CD4-positive, alpha-beta T cell (primary cell): ENCODE measurements at regions not wholly inside any gene's neighbourhood (a gene's known extent, or its start where the extent isn't known, plus 50 kb on each side); places are given as distances from the start of the nearest gene placed in this dataset.

ENCODE experiments used
- ATAC-seq: fragments of 200-7000 bp; cut with Tn5 transposase; one replicate; pipeline ENCODE4 v1.10.0; 2022; ENCODE audit warnings: mild to moderate bottlenecking; ENCODE audit not compliant: poor library complexity
- CTCF ChIA-PET: fragments of 350-600 bp; sonication (Branson Sonifier 250); formaldehyde crosslinking; loops from one replicate; lab custom pipeline; 2021; ENCODE audit warnings: antibody characterized with exemption, inconsistent platforms; lab: Charles Lee
- POLR2A ChIA-PET: fragments of 350-600 bp; sonication (Branson Sonifier 250); formaldehyde crosslinking; loops from one replicate; lab custom pipeline; 2021; ENCODE audit warnings: antibody characterized with exemption, inconsistent platforms; lab: Charles Lee
- DNase-seq, 14 experiments: peaks; one replicate each; pipeline ENCODE4 v3.0.0-alpha.2; 2013 to 2020; ENCODE audit warnings: mixed read lengths in 2 of 14
- H3K27ac ChIP-seq, 2 donors: one replicate each; pipeline versions ENCODE4 v1.5.1 to v1.7.0; 2013; ENCODE audit warnings: low read length in 2 of 2, low read depth in 1 of 2, mild to moderate bottlenecking in 1 of 2
- H3K27me3 ChIP-seq, 2 experiments: 1 replicate in 1 of 2; 2 replicates in 1 of 2; pipeline versions ENCODE4 v1.6.1 to v1.7.0; 2013; ENCODE audit warnings: low read length in 2 of 2, control low read depth in 1 of 2, mild to moderate bottlenecking in 1 of 2, moderate library complexity in 1 of 2; ENCODE audit not compliant: insufficient read depth in 2 of 2, control insufficient read depth in 1 of 2
- H3K36me3 ChIP-seq: one replicate; pipeline ENCODE4 v1.6.1; 2013; ENCODE audit warnings: low read length, control low read depth; ENCODE audit not compliant: insufficient read depth
- H3K4me1 ChIP-seq: one replicate; pipeline ENCODE4 v1.6.1; 2013; ENCODE audit warnings: low read length, control low read depth; ENCODE audit not compliant: insufficient read depth
- H3K4me3 ChIP-seq: one replicate; pipeline ENCODE4 v1.5.1; 2013; ENCODE audit warnings: mild to moderate bottlenecking, low read length, moderate library complexity
- H3K9me3 ChIP-seq, 2 experiments: 1 replicate in 1 of 2; 2 replicates in 1 of 2; pipeline versions ENCODE4 v1.6.1 to v1.7.0; 2013; ENCODE audit warnings: low read length in 2 of 2, mild to moderate bottlenecking in 2 of 2, control low read depth in 1 of 2, moderate library complexity in 1 of 2; ENCODE audit not compliant: control insufficient read depth in 1 of 2, insufficient read depth in 1 of 2
- H3K27ac Mint-ChIP-seq: one replicate; pipeline ENCODE4 v1.8.0; 2020; ENCODE audit warnings: mixed read lengths
- H3K27me3 Mint-ChIP-seq: one replicate; pipeline ENCODE4 v1.8.0; 2021; ENCODE audit warnings: mixed read lengths
- H3K36me3 Mint-ChIP-seq: one replicate; pipeline ENCODE4 v1.8.0; 2021; ENCODE audit warnings: low read depth, mixed read lengths
- H3K4me1 Mint-ChIP-seq: one replicate; pipeline ENCODE4 v1.8.0; 2021; ENCODE audit warnings: low read depth, mixed read lengths
- H3K4me3 Mint-ChIP-seq: one replicate; pipeline ENCODE4 v1.8.0; 2020; ENCODE audit warnings: mild to moderate bottlenecking, mixed read lengths
- H3K9me3 Mint-ChIP-seq: one replicate; pipeline ENCODE4 v1.8.0; 2020; ENCODE audit warnings: mixed read lengths
- CTCF ChIP-seq: fragments of 200-600 bp; IDR thresholded peaks from one replicate; pipeline ENCODE4 v1.8.0; 2022; ENCODE audit warnings: antibody characterized with exemption, mild to moderate bottlenecking
- intact Hi-C, 2 experiments: fragments of 100-400 bp; cut with DNase I in 1 of 2; cut with micrococcal nuclease in 1 of 2; formaldehyde crosslinking; loops; one replicate each; pipeline versions ENCODE4 v1.15.1 to v1.9.0; 2023 to 2025; cut with DNase I, micrococcal nuclease

- ChIA-PET CTCF (no interaction called here), POLR2A (no interaction called here)
- H3K4me3 Mint-ChIP-seq, result no peak overlapping the region
Observed at GRCh38 chr22:27510024-27510423, 291.5 kb downstream of the MN1 start.

GRCh38 chr22:27512283-27512761 lies 289.2 kb downstream of the MN1 start:
- no peak overlapping the region for H3K27ac ChIP-seq
- no peak overlapping the region for H3K4me3 ChIP-seq
- no peaks in the 10 kb centered on the region for H3K9me3 ChIP-seq
- Mint-ChIP-seq H3K27ac (no peak overlapping the region), H3K9me3 (no peaks in the 10 kb centered on the region), H3K36me3 (no peaks in the 10 kb centered on the region), H3K4me1 (no peaks in the 10 kb centered on the region), H3K4me3 (no peak overlapping the region), H3K27me3 (peaks cover 17% of the 10 kb centered on the region)
- no peak for TF ChIP-seq CTCF
- no peak for ATAC-seq
- intact Hi-C loops, result no loop called here
- POLR2A ChIA-PET, result no interaction called here
- CTCF ChIA-PET, result no interaction called here
- DNase-seq, result no peak
- no peaks in the 10 kb centered on the region for H3K4me1 ChIP-seq
- no peaks in the 10 kb centered on the region for H3K27me3 ChIP-seq
- no peaks in the 10 kb centered on the region for H3K36me3 ChIP-seq

More at GRCh38 chr22:27510024-27510423, 291.5 kb downstream of the MN1 start:
- Histone ChIP-seq H3K9me3 (no peaks in the 10 kb centered on the region), H3K27ac (no peak overlapping the region), H3K4me1 (no peaks in the 10 kb centered on the region), H3K4me3 (no peak overlapping the region), H3K27me3 (no peaks in the 10 kb centered on the region), H3K36me3 (no peaks in the 10 kb centered on the region)
- no peak for TF ChIP-seq CTCF
- no peak for ATAC-seq
- Mint-ChIP-seq H3K27me3 (peaks cover 17% of the 10 kb centered on the region), H3K27ac (no peak overlapping the region), H3K9me3 (no peaks in the 10 kb centered on the region), H3K36me3 (no peaks in the 10 kb centered on the region), H3K4me1 (no peaks in the 10 kb centered on the region)
- no peak for DNase-seq
- intact Hi-C loops, result no loop called here

- ChIA-PET POLR2A (no interaction called here), CTCF (no interaction called here)
- H3K36me3 Mint-ChIP-seq, result no peaks in the 10 kb centered on the region
- H3K27me3 Mint-ChIP-seq, result peaks cover 13% of the 10 kb centered on the region
- no peak for TF ChIP-seq CTCF
- no peaks in the 10 kb centered on the region for H3K27me3 ChIP-seq
- ATAC-seq (no peak), DNase-seq (no peak)
- intact Hi-C loops, result no loop called here
- no peaks in the 10 kb centered on the region for H3K4me1 Mint-ChIP-seq
- no peak overlapping the region for H3K4me3 ChIP-seq
- no peak overlapping the region for H3K4me3 Mint-ChIP-seq
- no peaks in the 10 kb centered on the region for H3K9me3 Mint-ChIP-seq
- no peaks in the 10 kb centered on the region for H3K4me1 ChIP-seq
- H3K27ac Mint-ChIP-seq, result no peak overlapping the region
- no peaks in the 10 kb centered on the region for H3K36me3 ChIP-seq
- H3K27ac ChIP-seq, result no peak overlapping the region
- no peaks in the 10 kb centered on the region for H3K9me3 ChIP-seq
Observed at GRCh38 chr22:27513021-27513420, 288.5 kb downstream of the MN1 start.
